GM12801 (cell line): ENCODE measurements at regions not wholly inside any gene's neighbourhood (a gene's known extent, or its start where the extent isn't known, plus 50 kb on each side); places are given as distances from the start of the nearest gene placed in this dataset.

ENCODE experiments used
- CTCF ChIP-seq: IDR thresholded peaks from one replicate; pipeline ENCODE4 v1.5.1; 2011; ENCODE audit warnings: control low read depth; ENCODE audit not compliant: insufficient read length; ENCODE audit errors: extremely low read depth

- TF ChIP-seq CTCF, result no peak
Observed at GRCh38 chr16:17755158-17755557, 284.4 kb upstream of the XYLT1 start.

- TF ChIP-seq CTCF, result no peak
Observed at GRCh38 chr16:17753434-17753833, 282.7 kb upstream of the XYLT1 start.

GRCh38 chr16:17749706-17750105 is 278.9 kb upstream of the XYLT1 start:
- no peak for TF ChIP-seq CTCF

- no peak for TF ChIP-seq CTCF
Observed at GRCh38 chr16:17748044-17748719, 277.4 kb upstream of the XYLT1 start.

GRCh38 chr16:17747081-17747756 is 276.5 kb upstream of the XYLT1 start:
- TF ChIP-seq CTCF, result no peak

- no peak for TF ChIP-seq CTCF
Observed at GRCh38 chr16:17744921-17745572, 274.3 kb upstream of the XYLT1 start.

- TF ChIP-seq CTCF, result no peak
Observed at GRCh38 chr16:17743578-17743977, 272.8 kb upstream of the XYLT1 start.
